ENCODE measurements at regions not wholly inside any gene's neighbourhood (a gene's known extent, or its start where the extent isn't known, plus 50 kb on each side); places are given as distances from the start of the nearest gene placed in this dataset.

DNA sequence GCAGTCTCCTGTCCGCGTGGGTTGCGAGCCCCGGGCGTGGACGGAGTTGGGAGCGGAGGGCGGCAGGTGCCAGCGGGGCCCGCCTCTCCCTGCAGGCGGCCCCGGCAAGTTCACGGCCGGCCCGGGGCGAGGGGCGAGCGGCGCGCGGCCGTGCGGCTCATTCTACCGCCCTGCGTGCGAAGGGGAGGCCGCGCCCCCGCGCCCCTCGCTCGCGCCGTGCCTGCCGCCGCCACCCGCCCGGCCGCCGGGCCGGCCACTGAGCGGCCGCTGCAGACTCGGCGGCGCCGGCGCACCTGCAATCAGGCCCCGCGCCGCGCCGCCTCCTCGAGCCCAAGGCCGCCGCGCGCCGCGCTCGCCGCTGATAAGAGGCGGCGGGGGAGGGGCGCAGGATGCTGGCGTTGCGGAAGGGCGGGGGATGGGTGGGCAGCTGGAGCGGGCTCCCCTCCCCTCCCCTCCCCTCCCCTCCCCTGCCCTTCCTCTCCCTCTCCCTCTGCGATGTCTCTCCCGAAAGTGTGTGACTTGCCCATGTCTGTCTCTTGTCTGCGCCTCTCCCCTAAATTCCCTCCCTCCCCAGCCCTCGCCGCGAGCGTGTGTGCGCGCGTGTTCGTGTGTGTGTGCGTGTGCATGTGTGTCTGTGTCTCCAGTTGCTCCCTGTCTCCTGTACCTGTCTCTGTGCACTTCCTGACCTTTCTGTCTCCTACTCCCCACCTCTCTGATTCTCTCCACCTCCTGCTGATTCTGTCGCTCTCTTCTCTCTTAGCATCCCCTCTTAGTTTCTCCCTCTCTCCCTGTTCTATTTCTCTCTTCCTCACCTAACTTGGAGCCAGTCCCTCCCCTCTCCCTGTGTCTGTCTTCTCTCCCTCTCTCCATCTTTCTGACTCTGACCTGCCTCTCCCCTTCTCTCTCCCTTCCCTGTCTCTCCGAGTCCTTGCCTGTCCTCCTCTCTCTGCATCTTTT is 768.1 kb upstream of the TBX3 start:
- H3K36me3 ChIP-seq (ENCODE audit: low read depth, low read length): no peaks in the 10 kb centered on the region
- BruUV-seq (replicated peaks): no TSS peak
- no peaks in the 10 kb centered on the region for H3K9me3 ChIP-seq (ENCODE audit: low read length)
- ChIA-PET POLR2A (ENCODE audit: unreplicated experiment) (interaction anchor here (0.6 kb wide), 1 partner anchor 17 kb away, joined by 4 read pairs; no protein-coding TSS in a partner anchor), CTCF (no interaction called here)
- ATAC-seq (peak; percentile 82), DNase-seq (peak; percentile 42)
- H3K27ac ChIP-seq (ENCODE audit: low read length): no peak overlapping the region
- no peaks in the 10 kb centered on the region for H3F3A ChIP-seq (ENCODE audit: low read length, unreplicated experiment)
- H3K4me1 ChIP-seq (ENCODE audit: insufficient read depth, low read length): peaks cover 4% of the 10 kb centered on the region; the same call in 1 of the 2 replicates
- H3K27me3 ChIP-seq (ENCODE audit: low read length): no peaks in the 10 kb centered on the region
- H3K4me3 ChIP-seq (ENCODE audit: low read length): peak overlapping the region; percentile 67
- no peak for TF ChIP-seq EZH2 (IDR thresholded peaks at IDR 0.05; ENCODE audit: low read length, unreplicated experiment)
- TF ChIP-seq EZH2phosphoT487 (IDR thresholded peaks at IDR 0.05; ENCODE audit: borderline replicate concordance, low read length): no peak
- TF ChIP-seq, protein P1, sequence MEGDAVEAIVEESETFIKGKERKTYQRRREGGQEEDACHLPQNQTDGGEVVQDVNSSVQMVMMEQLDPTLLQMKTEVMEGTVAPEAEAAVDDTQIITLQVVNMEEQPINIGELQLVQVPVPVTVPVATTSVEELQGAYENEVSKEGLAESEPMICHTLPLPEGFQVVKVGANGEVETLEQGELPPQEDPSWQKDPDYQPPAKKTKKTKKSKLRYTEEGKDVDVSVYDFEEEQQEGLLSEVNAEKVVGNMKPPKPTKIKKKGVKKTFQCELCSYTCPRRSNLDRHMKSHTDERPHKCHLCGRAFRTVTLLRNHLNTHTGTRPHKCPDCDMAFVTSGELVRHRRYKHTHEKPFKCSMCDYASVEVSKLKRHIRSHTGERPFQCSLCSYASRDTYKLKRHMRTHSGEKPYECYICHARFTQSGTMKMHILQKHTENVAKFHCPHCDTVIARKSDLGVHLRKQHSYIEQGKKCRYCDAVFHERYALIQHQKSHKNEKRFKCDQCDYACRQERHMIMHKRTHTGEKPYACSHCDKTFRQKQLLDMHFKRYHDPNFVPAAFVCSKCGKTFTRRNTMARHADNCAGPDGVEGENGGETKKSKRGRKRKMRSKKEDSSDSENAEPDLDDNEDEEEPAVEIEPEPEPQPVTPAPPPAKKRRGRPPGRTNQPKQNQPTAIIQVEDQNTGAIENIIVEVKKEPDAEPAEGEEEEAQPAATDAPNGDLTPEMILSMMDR (conservative IDR thresholded peaks at IDR 0.05; ENCODE audit: low read depth, low read length): no peak
- H3K9ac ChIP-seq (ENCODE audit: low read length): no peak overlapping the region
- peak overlapping the region; percentile 69 for H2AFZ ChIP-seq (ENCODE audit: low read length)
- H3K79me2 ChIP-seq (ENCODE audit: low read length): no peaks in the 10 kb centered on the region
- H4K20me1 ChIP-seq (ENCODE audit: low read length): no peaks in the 10 kb centered on the region
- intact Hi-C loops (cut with micrococcal nuclease): no loop called here
- no peaks in the 10 kb centered on the region for H3K9me2 ChIP-seq (replicated peaks; ENCODE audit: low read length)
- peak overlapping the region; percentile 87 for H3K4me2 ChIP-seq (ENCODE audit: low read length)

DNA sequence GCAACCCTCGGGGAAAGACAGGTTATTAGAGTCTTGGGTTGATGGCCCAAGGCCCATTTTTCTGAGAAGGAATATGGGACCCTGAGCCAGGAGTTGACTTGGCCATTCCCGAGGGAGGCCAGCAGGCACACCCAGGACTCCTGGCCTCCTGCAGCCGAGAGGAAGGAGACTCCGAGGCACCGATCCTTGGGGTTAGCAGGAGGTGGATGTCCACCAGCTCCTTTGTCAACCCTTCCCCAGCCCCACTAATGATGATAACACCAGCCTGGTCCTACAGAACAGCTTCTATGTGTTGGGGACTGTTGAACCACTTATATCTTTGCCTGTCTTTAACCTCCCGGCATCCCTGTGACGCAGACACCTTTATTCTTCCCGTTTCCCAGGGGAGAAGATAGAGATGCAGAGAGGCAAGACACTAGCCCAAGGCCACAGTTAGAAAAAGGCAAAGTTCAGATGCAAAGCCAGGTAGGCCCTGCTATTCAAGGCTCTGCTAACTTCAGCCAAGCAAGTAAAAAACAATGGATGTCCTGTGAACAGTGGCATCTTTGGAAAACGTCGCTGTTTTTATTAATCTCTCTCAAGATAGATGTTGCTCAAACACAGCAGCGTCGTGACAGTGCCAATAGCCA is 767.3 kb upstream of the TBX3 start:
- DNase-seq (no peak), ATAC-seq (no peak; the same call in 1 of the 2 replicates)
- Histone ChIP-seq H3K9ac (ENCODE audit: low read length) (no peak overlapping the region), H3K9me3 (ENCODE audit: low read length) (no peaks in the 10 kb centered on the region), H3K4me3 (ENCODE audit: low read length) (peak overlapping the region; percentile 67), H2AFZ (ENCODE audit: low read length) (peak overlapping the region; percentile 69), H3K9me2 (replicated peaks; ENCODE audit: low read length) (no peaks in the 10 kb centered on the region), H3K79me2 (ENCODE audit: low read length) (no peaks in the 10 kb centered on the region), H3F3A (ENCODE audit: low read length, unreplicated experiment) (no peaks in the 10 kb centered on the region), H3K36me3 (ENCODE audit: low read depth, low read length) (no peaks in the 10 kb centered on the region), H3K4me1 (ENCODE audit: insufficient read depth, low read length) (peaks cover 4% of the 10 kb centered on the region; the same call in 1 of the 2 replicates), H4K20me1 (ENCODE audit: low read length) (no peaks in the 10 kb centered on the region), H3K4me2 (ENCODE audit: low read length) (peak overlapping the region; percentile 87), H3K27me3 (ENCODE audit: low read length) (no peaks in the 10 kb centered on the region), H3K27ac (ENCODE audit: low read length) (no peak overlapping the region)
- intact Hi-C loops (cut with micrococcal nuclease): no loop called here
- BruUV-seq (replicated peaks): no TSS peak
- POLR2A ChIA-PET (ENCODE audit: unreplicated experiment): no interaction called here
- CTCF ChIA-PET: no interaction called here
- TF ChIP-seq, protein P1 (conservative IDR thresholded peaks at IDR 0.05; ENCODE audit: low read depth, low read length): no peak
- TF ChIP-seq EZH2phosphoT487 (IDR thresholded peaks at IDR 0.05; ENCODE audit: borderline replicate concordance, low read length): no peak
- TF ChIP-seq EZH2 (IDR thresholded peaks at IDR 0.05; ENCODE audit: low read length, unreplicated experiment): no peak
